Right hindlimb (tissue), 1 donor: ENCODE measurements at regions not wholly inside any gene's neighbourhood (a gene's known extent, or its start where the extent isn't known, plus 50 kb on each side); places are given as distances from the start of the nearest gene placed in this dataset.

ENCODE experiments used
- DNase-seq: peaks from one replicate; pipeline ENCODE4 v3.0.0-alpha.2; 2018

DNA sequence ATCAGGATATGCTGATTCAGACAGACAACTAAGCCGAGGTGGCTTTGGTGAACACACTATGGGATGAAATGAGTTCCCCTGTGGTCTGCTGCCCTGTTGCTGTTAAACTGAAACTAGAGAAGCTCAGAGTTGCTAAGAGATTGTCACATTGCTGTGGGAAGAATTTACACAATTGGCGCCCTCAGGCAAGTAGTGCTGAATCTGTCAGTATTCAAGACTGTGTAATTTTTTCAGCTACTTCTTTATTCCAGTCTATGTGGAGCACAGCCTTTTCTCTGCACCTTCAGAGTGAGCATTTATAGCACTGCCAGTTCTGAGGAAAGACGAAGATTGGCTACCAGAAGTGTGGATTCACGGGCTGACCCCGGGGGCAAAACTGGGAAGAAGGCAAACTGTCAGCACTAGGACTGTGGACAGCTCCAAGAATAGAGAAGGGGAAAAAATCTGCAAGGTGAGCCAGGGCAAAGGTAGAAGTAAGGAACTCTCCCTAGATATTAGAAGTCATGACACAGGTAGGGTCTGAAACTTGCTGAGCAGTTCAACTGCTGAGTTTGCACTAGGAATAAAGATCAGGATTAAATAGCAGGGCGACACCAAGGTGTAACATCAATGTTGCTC, 218.8 kb upstream of the TMPO start:
- no peak for DNase-seq

GRCh38 chr12:98297538-98297937, 217.9 kb upstream of the TMPO start:
- no peak for DNase-seq

DNA sequence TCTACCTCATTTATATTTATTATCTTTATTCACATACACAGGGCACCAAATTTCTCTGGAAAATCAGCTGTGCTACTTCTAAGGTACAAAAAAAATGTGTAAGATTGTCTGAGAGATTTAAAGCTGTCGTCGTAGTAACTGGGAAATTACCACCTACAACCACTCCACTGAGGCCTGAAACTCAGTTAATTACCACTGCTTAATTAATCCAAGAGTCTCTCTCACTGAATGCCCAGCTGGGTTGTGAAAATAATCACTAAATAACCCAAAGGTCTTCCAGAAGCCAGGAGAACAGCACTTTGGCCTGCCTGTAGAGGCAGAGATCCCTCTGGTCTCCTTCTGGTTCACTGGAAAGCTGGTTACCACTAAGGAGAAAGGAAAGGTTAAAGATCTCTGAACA, 207.2 kb upstream of the TMPO start:
- DNase-seq, result no peak

DNA sequence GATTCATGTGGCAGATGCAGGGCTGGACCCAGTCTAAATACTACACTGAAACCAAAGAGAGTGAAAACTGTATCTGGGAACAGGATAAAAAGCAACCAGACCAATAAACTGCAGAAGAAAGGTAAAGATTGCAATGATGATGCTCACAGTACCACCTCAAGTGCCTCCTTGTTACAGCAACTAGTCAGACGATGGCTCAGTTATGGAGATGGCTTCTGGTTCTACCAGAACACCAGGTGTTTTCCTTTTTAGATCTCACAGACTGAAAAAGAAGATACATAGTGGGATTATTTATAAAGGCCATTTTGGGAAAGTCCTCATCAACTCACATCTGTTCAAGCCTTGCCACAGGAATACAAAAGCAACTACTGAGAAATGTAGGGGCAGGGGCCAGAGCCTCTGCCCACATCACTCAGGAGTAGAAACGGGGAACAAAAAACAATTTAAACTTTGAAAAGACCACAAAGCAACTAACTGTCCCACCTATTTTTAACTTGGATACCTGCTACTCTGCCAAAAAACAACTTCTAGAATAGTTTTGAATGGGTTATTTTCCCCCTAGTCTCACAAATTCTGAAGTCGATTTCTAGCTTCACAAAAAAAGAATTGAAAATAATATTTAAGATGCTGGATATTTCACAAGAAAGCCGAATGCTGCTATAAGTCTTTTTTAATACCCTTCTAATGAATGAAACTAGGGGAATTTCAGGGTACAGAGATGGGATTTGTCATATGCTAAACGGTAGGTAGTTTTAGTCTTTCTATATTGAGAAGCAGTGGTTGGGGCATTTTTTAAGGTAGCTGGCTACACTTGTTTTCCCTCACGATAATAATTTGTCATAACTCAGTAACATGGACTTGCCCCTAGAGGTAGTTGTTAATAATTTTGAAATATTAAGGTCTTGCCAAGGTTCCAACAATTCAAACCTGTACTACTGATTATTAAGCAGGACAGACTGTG, 197.2 kb upstream of the TMPO start:
- no peak for DNase-seq

- DNase-seq, result no peak
Measured at GRCh38 chr12:98319716-98320425, 195.5 kb upstream of the TMPO start.

DNA sequence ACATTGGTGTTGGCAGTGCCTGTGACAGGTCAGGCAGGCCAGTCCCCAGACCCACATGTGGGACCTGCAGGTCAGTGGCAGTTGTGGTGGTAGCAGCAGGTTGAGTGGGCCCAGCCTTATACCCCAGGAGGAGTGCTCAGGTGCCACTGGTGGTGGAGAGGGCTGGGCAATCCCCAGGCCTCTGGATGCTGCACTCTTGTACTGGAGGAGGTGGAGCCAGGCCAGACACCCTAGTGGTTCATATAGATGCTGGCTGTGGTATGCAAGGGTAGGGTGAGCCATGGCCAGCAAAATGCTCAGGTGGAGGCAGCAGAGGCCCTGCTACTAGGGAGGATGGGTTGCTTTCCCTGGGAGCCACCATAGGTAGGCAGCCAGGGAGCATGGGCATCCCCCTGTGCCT, 190.4 kb upstream of the TMPO start:
- DNase-seq, result no peak

GRCh38 chr12:98328467-98328866, 186.9 kb upstream of the TMPO start:
- no peak for DNase-seq

- DNase-seq, result no peak
Measured at GRCh38 chr12:98329589-98329988, 185.8 kb upstream of the TMPO start.

DNA sequence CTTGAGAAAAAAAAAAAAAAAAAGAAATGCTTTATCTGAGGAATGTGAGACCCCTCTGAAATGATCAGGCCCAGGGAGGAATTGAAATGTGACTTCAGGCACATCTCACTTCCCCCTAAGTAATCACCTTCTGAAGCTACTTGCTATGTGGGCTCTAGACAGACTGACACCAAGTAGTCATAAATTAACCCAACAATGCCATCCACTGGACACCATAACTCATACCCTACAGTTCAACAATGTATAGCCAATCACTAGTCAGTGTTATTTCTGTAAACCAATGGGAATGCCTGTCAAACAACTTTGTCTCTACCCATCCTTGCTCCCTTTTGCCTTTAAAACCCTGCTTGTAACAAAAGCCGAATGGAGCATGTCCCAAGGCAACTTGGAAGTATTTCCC, 182.7 kb upstream of the TMPO start:
- no peak for DNase-seq

DNA sequence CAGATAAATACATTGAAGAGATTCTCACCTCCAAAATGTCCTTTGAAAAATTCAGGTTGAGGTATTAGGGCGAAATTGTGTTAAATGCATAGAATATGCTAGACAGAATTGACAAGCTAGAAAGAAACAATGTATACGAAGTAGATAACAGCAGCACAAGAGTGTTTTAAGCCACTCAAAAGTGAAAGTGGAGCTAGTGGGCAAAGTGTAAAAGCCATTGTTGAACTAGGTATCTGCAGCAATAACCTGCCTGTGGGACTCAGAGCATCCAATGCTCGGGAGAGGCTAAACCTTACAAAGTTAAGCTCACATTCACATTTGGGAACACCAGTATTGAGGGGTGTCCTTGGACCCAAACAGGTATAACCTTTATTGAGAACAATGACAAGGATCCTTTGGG, 180.6 kb upstream of the TMPO start:
- DNase-seq, result no peak

GRCh38 chr12:98341026-98341425, 174.4 kb upstream of the TMPO start:
- DNase-seq, result no peak

GRCh38 chr12:98341732-98342131, 173.7 kb upstream of the TMPO start:
- DNase-seq, result no peak

DNA sequence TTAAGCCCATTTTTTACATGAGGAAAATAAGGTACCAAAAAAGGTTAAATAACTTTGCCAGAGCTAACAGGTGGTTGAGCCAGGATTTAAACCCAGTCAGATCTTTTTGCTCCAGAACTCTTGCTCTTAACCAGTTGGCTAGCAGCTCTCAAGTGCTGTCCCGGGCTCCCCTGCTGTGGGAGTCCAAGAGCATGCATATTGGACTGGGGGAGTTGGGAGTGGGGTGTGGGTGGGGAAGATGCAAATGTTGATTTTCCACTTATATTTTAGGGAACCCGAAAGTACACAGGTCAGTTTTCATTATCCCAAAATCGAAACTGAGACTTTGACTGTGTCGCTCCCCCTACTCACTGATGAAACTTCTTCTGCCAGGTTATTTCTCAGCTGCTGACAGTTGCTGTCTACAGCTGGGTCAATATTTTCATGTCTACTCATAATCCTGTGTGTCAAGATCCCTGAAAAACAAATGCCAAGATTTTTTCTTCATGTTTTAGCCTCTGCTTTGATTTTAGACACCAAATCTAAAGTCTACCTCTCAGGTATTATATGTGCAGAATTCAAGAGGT, 172.3 kb upstream of the TMPO start:
- DNase-seq, result no peak

GRCh38 chr12:98344046-98344930, 171.1 kb upstream of the TMPO start:
- no peak for DNase-seq

- DNase-seq, result no peak
Measured at GRCh38 chr12:98345308-98345876, 170.0 kb upstream of the TMPO start.

DNA sequence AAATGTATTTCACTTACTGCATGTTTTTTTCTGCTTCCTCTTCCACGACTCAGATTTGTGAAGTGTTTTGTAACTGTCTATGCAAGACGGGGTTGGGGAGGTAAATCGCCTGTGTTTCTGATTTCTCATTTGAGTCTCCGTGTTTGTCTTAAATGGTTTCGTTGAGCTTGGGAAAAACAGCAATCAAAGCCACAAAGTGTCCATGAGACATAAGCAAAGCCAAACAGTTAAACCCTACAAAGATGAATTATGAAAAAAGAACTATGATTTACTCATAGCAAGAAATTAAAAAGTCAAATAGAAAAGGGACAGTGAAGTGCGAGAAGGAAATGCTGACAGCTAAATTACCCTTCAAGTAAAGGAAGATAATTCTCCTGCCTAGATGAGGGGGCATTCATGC, 164.3 kb upstream of the TMPO start:
- no peak for DNase-seq

GRCh38 chr12:98351784-98352183, 163.6 kb upstream of the TMPO start:
- no peak for DNase-seq

DNA sequence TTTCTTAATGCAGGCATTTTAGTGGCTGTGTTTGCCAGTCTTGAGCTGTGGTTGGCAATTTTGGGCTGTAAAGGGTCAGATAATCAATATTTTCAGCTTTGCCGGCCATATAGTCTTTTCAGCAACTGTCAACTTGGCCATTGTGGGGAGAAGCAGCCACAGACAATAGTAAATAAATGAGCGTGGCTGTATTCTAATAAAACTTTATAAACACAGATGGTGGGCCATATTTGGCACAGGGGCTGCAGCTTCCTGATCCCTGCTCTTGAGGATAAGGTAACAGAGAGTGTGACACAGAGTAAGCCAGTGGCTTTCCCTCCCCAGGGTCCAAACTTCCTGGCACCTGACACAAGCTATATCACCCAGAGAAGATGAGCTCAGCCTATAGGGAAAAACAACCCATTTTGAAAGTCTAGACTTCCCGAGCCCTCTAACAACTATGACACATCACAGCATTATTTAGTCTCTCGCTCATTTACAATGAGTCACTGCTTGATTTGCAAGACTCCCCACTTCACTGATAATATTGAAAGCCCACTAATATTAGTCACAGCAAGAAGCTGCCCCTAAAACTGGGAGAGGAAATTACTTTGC, 163.1 kb upstream of the TMPO start:
- no peak for DNase-seq

DNA sequence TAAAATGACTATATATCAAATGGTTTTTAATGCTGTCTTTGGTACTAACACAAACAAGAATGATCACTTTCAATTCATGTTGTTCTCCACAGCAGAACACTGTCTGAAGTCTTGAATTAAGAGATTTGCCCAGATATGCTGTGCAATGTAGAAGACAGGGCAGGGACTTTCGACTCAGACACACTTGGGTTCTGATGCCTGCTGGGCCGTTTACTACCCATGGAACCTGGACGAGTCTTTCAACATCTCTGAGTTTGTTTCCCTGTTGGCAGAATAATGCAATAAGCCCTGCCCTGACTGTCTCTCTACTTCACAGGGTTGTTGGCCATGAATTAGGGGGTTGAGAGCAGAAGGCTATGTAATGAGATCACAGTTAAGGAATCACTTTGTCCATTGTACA, 162.6 kb upstream of the TMPO start:
- no peak for DNase-seq

DNA sequence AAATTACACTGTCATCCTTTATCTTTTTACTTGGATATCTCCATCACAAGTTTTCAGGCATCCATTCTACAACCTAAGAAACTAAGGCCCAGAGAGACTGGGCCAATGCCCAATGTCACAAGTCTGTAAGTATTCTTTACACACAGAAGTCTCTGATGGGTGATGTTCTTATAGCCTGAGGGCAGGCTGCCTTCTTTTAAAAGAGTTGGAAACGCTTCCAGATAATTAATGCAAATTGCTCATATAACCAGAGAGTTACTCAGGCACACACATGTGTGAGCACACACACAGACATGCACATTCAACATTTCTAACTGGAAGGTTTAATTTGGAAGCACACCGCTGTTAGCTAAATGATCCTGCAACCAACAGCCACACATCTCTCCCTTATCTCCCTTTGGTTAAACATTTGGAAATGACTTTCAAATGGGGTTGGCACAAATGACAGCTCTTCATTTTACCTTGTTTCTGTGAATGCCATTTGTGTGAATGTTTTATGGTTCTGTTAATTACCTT, 160.8 kb upstream of the TMPO start:
- DNase-seq, result no peak

GRCh38 chr12:98355322-98355721, 160.1 kb upstream of the TMPO start:
- DNase-seq, result no peak
